HG03103 (cell line): ENCODE measurements at regions not wholly inside any gene's neighbourhood (a gene's known extent, or its start where the extent isn't known, plus 50 kb on each side); places are given as distances from the start of the nearest gene placed in this dataset.

Source experiments
- ATAC-seq: cut with Tn5 transposase; IDR thresholded peaks from one replicate; pipeline ENCODE4 v1.9.1; 2021; ENCODE audit warnings: low read depth; ENCODE audit not compliant: unreplicated experiment

GRCh38 chr17:74089869-74090464, 113.5 kb upstream of the RPL38 start:
- no peak for ATAC-seq

- no peak for ATAC-seq
These were observed 108.8 kb upstream of the RPL38 start for GRCh38 chr17:74094651-74095050.

- no peak for ATAC-seq
These were observed 107.0 kb upstream of the RPL38 start for GRCh38 chr17:74096456-74096855.

- ATAC-seq = no peak
These were observed 105.9 kb upstream of the RPL38 start for GRCh38 chr17:74097450-74098135.

GRCh38 chr17:74098136-74099024, 105.1 kb upstream of the RPL38 start:
- no peak for ATAC-seq

GRCh38 chr17:74099442-74100340, 103.8 kb upstream of the RPL38 start:
- no peak for ATAC-seq

GRCh38 chr17:74104921-74105320, 98.6 kb upstream of the RPL38 start:
- ATAC-seq = no peak

- no peak for ATAC-seq
These were observed 96.4 kb upstream of the RPL38 start for GRCh38 chr17:74107107-74107506.

- ATAC-seq = no peak
These were observed 95.3 kb upstream of the RPL38 start for GRCh38 chr17:74108126-74108705.

- no peak for ATAC-seq
These were observed 93.0 kb upstream of the RPL38 start for GRCh38 chr17:74110467-74110866.

GRCh38 chr17:74113326-74113725, 90.2 kb upstream of the RPL38 start:
- no peak for ATAC-seq

- ATAC-seq = no peak
These were observed 89.5 kb upstream of the RPL38 start for GRCh38 chr17:74113952-74114351.

- ATAC-seq = no peak
These were observed 88.5 kb upstream of the RPL38 start for GRCh38 chr17:74114881-74115470.

GRCh38 chr17:74115586-74115985, 87.9 kb upstream of the RPL38 start:
- ATAC-seq = no peak

- no peak for ATAC-seq
These were observed 87.3 kb upstream of the RPL38 start for GRCh38 chr17:74116087-74116717.

GRCh38 chr17:74117087-74117698, 86.3 kb upstream of the RPL38 start:
- ATAC-seq = no peak

GRCh38 chr17:74117999-74118421, 85.5 kb upstream of the RPL38 start:
- no peak for ATAC-seq

- no peak for ATAC-seq
These were observed 85.0 kb upstream of the RPL38 start for GRCh38 chr17:74118504-74118903.

GRCh38 chr17:74119049-74119580, 84.4 kb upstream of the RPL38 start:
- ATAC-seq = no peak
